Vagina (tissue), 2 donors: ENCODE measurements at regions not wholly inside any gene's neighbourhood (a gene's known extent, or its start where the extent isn't known, plus 50 kb on each side); places are given as distances from the start of the nearest gene placed in this dataset.

Source experiments
- CTCF ChIP-seq, 3 experiments: fragments of 450-650 bp in 2 of 3; fragments of 200-600 bp in 1 of 3; sonication (generic) in 1 of 3; IDR thresholded peaks; one replicate each; pipeline ENCODE4 v1.5.1; 2017 to 2019; ENCODE audit warnings: antibody characterized with exemption in 3 of 3, mild to moderate bottlenecking in 2 of 3, moderate library complexity in 2 of 3
- POLR2A ChIP-seq, 2 donors: fragments of 450-650 bp; IDR thresholded peaks; one replicate each; pipeline ENCODE4 v1.6.1; 2017; ENCODE audit warnings: antibody characterized with exemption in 2 of 2, mild to moderate bottlenecking in 2 of 2, moderate library complexity in 2 of 2

DNA sequence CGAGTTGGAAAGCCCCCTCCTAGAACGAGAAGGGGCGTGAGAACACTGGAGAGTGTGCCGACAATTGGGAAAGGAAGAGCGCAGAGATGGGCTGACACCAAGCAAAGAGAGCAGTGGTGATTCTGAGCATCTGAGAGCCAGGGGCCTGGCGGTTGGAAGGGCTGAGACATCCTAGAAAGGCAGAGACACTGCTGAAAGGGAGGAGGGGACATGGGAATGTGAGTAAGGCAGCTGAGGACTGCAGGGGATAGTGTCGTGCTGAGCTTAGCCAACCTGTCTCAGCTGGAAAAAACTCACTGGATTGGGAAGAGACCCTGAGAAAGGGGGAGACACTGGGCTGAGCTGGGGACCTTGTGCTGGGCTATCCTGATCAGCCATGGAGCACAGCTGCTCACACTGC lies 58.1 kb upstream of the SLC6A6 start:
- TF ChIP-seq POLR2A (IDR thresholded peaks at IDR 0.05) (no peak), CTCF (IDR thresholded peaks at IDR 0.05) (no peak)
